Ovary (tissue), 3 donors: ENCODE measurements at regions not wholly inside any gene's neighbourhood (a gene's known extent, or its start where the extent isn't known, plus 50 kb on each side); places are given as distances from the start of the nearest gene placed in this dataset.

ENCODE experiments used
- EP300 ChIP-seq: sonication (generic); formaldehyde crosslinking; IDR thresholded peaks from one replicate; pipeline ENCODE4 v1.6.1; 2017; ENCODE audit warnings: antibody characterized with exemption
- POLR2A ChIP-seq: fragments of 450-650 bp; IDR thresholded peaks from one replicate; pipeline ENCODE4 v1.6.1; 2017; ENCODE audit warnings: antibody characterized with exemption, mild to moderate bottlenecking, moderate library complexity
- TF ChIP-seq, protein P1 (sequence below), 3 donors: fragments of 450-650 bp in 2 of 3; fragments of 200-600 bp in 1 of 3; IDR thresholded peaks; one replicate each; pipeline versions ENCODE4 v1.5.1 to v1.8.0; 2016 to 2022; ENCODE audit warnings: antibody characterized with exemption in 3 of 3, mild to moderate bottlenecking in 1 of 3
- donor health status: DM: no; HTN: no; CAD: no.

DNA sequence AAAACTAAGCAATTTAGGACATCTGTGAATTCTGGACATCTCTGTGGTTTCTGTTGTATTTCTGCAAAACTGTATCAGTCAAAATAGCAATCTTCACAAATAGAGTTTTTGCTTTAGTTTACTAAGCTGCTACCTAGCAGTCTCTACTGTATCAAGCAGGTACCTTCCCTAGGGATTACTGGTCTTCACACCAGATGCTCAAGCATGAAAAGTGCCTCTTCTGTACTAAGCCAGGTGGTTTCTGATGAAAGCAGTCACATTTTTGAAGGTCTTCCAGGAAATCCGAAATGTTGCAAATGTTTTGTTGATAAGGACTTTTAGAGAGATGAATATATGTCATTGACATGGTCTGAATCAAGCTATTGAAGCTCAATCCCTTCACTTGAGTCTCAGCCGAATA is 540.0 kb downstream of the KCTD16 start:
- TF ChIP-seq, protein P1, sequence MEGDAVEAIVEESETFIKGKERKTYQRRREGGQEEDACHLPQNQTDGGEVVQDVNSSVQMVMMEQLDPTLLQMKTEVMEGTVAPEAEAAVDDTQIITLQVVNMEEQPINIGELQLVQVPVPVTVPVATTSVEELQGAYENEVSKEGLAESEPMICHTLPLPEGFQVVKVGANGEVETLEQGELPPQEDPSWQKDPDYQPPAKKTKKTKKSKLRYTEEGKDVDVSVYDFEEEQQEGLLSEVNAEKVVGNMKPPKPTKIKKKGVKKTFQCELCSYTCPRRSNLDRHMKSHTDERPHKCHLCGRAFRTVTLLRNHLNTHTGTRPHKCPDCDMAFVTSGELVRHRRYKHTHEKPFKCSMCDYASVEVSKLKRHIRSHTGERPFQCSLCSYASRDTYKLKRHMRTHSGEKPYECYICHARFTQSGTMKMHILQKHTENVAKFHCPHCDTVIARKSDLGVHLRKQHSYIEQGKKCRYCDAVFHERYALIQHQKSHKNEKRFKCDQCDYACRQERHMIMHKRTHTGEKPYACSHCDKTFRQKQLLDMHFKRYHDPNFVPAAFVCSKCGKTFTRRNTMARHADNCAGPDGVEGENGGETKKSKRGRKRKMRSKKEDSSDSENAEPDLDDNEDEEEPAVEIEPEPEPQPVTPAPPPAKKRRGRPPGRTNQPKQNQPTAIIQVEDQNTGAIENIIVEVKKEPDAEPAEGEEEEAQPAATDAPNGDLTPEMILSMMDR (IDR thresholded peaks at IDR 0.05), result no peak
- TF ChIP-seq POLR2A (no peak), EP300 (no peak)
